ENCODE measurements at regions not wholly inside any gene's neighbourhood (a gene's known extent, or its start where the extent isn't known, plus 50 kb on each side); places are given as distances from the start of the nearest gene placed in this dataset.

DNA sequence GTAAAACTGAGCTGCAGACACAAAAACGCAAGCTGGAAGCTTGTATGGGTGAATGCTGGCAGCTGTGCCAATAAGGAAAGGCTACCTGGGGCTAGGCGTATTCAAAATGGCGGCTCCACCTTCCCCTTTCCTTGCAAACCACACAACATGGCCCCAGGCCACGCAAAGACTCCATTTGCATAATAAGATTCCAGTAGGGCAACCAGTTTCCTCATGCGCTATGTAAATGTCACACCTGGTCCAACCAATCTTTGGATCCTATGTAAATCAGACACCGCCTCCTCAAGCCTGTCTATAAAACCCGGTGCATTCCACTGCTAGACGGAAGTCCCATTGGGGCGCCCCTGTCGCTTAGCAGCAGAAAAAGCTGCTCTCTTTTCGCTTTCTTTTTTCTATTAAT, 505.9 kb upstream of the BTBD3 start:
- Histone ChIP-seq H3K79me1 (ENCODE audit: low read depth in 1 of 2, low read length in 2 of 2) (no peaks in the 10 kb centered on the region), H2BK5ac (ENCODE audit: low read depth, low read length, poor library complexity, severe bottlenecking) (no peak overlapping the region), H3K4ac (ENCODE audit: low read depth, low read length) (no peak overlapping the region), H3K27me3 (ENCODE audit: control insufficient read depth, insufficient read depth, low read length) (no peaks in the 10 kb centered on the region), H2AK9ac (replicated peaks; ENCODE audit: low read depth, low read length, poor library complexity) (no peak overlapping the region), H2AK5ac (ENCODE audit: low read depth, low read length) (no peak overlapping the region), H4K91ac (ENCODE audit: insufficient read depth, low read depth, low read length) (no peak overlapping the region), H2AFZ (replicated peaks; ENCODE audit: low read length, poor library complexity) (no peak overlapping the region), H3K14ac (replicated peaks; ENCODE audit: low read depth, low read length) (no peak overlapping the region), H4K8ac (ENCODE audit: low read depth in 2 of 2, low read length in 2 of 2) (no peak overlapping the region), H3K18ac (ENCODE audit: low read depth, low read length) (no peak overlapping the region), H3K36me3 (ENCODE audit: control insufficient read depth, insufficient read depth, low read length) (no peaks in the 10 kb centered on the region), H3K27ac (ENCODE audit: insufficient read depth, low read length) (no peak overlapping the region), H3K23ac (ENCODE audit: low read depth, low read length) (no peak overlapping the region), H3K56ac (ENCODE audit: extremely low read depth, insufficient read depth, low read length) (no peak overlapping the region), H3K4me3 (ENCODE audit: insufficient read depth, low read depth, low read length) (no peak overlapping the region), H3K4me1 (ENCODE audit: control insufficient read depth, insufficient read depth, low read length) (no peaks in the 10 kb centered on the region), H2BK20ac (ENCODE audit: low read depth, low read length) (no peak overlapping the region), H4K5ac (ENCODE audit: low read depth, low read length) (no peak overlapping the region), H4K20me1 (ENCODE audit: insufficient read depth, low read length) (no peaks in the 10 kb centered on the region), H3K4me2 (ENCODE audit: low read depth, low read length) (no peak overlapping the region), H3K9me1 (ENCODE audit: insufficient read depth, low read length) (no peaks in the 10 kb centered on the region), H2BK15ac (ENCODE audit: low read depth, low read length) (no peak overlapping the region), H3K9me3 (ENCODE audit: control insufficient read depth, insufficient read depth, low read length) (no peaks in the 10 kb centered on the region), H2BK120ac (ENCODE audit: low read depth, low read length) (no peak overlapping the region), H3K9ac (ENCODE audit: low read depth, low read length) (no peak overlapping the region)
- dilution Hi-C loops (cut with HindIII; ENCODE audit: low sequenced_read_pairs, unreplicated experiment), result no loop called here
- in situ Hi-C loops (cut with MboI; ENCODE audit: low sequenced_read_pairs), result no loop called here
- BruUV-seq (replicated peaks), result no TSS peak
- DNase-seq, result no peak
- CTCF ChIA-PET, result no interaction called here
- intact Hi-C loops (cut with micrococcal nuclease), result no loop called here
- WGBS, 2 experiments (ENCODE audit: extremely low coverage in 2 of 2, insufficient read length in 1 of 2), result 95% methylated on average over 3 of the region's 11 CpGs; no CpG with 5 or more reads in 1 of the 2 experiments
- no peak for ATAC-seq (ENCODE audit: low read depth)
- TF ChIP-seq, protein P1, sequence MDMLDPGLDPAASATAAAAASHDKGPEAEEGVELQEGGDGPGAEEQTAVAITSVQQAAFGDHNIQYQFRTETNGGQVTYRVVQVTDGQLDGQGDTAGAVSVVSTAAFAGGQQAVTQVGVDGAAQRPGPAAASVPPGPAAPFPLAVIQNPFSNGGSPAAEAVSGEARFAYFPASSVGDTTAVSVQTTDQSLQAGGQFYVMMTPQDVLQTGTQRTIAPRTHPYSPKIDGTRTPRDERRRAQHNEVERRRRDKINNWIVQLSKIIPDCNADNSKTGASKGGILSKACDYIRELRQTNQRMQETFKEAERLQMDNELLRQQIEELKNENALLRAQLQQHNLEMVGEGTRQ (IDR thresholded peaks at IDR 0.05; ENCODE audit: low read depth, low read length), result no peak
- TF ChIP-seq BHLHE40 (IDR thresholded peaks at IDR 0.05; ENCODE audit: low read depth, low read length), result no peak
- TF ChIP-seq FOS (IDR thresholded peaks at IDR 0.05; ENCODE audit: low read depth, low read length), result no peak
- TF ChIP-seq CHD1 (IDR thresholded peaks at IDR 0.05; ENCODE audit: low read depth, low read length), result no peak
- TF ChIP-seq CEBPB (IDR thresholded peaks at IDR 0.05; ENCODE audit: low read depth, low read length), result no peak
- no peak for TF ChIP-seq RFX5 (IDR thresholded peaks at IDR 0.05; ENCODE audit: low read depth, low read length)
- TF ChIP-seq MAZ (IDR thresholded peaks at IDR 0.05; ENCODE audit: borderline replicate concordance, low read depth, low read length), result no peak
- no peak for TF ChIP-seq CTCF (conservative IDR thresholded peaks at IDR 0.05; ENCODE audit: low read depth, low read length)
- TF ChIP-seq RCOR1 (IDR thresholded peaks at IDR 0.05; ENCODE audit: insufficient replicate concordance, low read length), result no peak
- TF ChIP-seq MXI1 (IDR thresholded peaks at IDR 0.05; ENCODE audit: borderline replicate concordance, low read depth, low read length), result no peak
- TF ChIP-seq MAFK (IDR thresholded peaks at IDR 0.05; ENCODE audit: low read depth, low read length), result no peak
- TF ChIP-seq POLR2A (IDR thresholded peaks at IDR 0.05; ENCODE audit: low read depth, low read length), result no peak
- no peak for TF ChIP-seq SMC3 (IDR thresholded peaks at IDR 0.05; ENCODE audit: low read depth, low read length)
- POLR2A ChIA-PET (ENCODE audit: unreplicated experiment), result no interaction called here
